ENCODE measurements at regions not wholly inside any gene's neighbourhood (a gene's known extent, or its start where the extent isn't known, plus 50 kb on each side); places are given as distances from the start of the nearest gene placed in this dataset.

GRCh38 chr1:234542211-234542850 is 63.4 kb upstream of the TARBP1 start:
- Histone ChIP-seq H3K4me2 (replicated peaks; ENCODE audit: extremely low read depth, low read length, poor library complexity, severe bottlenecking) (no peak overlapping the region), H3K4me1 (ENCODE audit: control insufficient read depth in 1 of 2, insufficient read depth in 2 of 2, low read length in 2 of 2) (peaks cover 6% of the 10 kb centered on the region in 2 donors), H3K27me3 (ENCODE audit: control insufficient read depth in 2 of 2, insufficient read depth in 2 of 2, low read length in 2 of 2) (no peaks in the 10 kb centered on the region), H3K79me2 (ENCODE audit: insufficient read depth, low read length) (no peaks in the 10 kb centered on the region), H2AFZ (ENCODE audit: insufficient read depth, low read depth, low read length, poor library complexity, severe bottlenecking) (no peak overlapping the region), H3K27ac (ENCODE audit: low read depth in 1 of 2, low read length in 2 of 2) (no peak overlapping the region), H3K36me3 (replicated peaks in 1 of 2; ENCODE audit: control insufficient read depth in 1 of 2, insufficient read depth in 2 of 2, low read length in 2 of 2) (no peaks in the 10 kb centered on the region), H3K9me3 (replicated peaks in 1 of 2; ENCODE audit: control insufficient read depth in 1 of 2, insufficient read depth in 1 of 2, low read length in 2 of 2) (no peaks in the 10 kb centered on the region), H4K20me1 (ENCODE audit: insufficient read depth, low read length) (no peaks in the 10 kb centered on the region), H3K4me3 (replicated peaks in 1 of 3; ENCODE audit: low read depth in 2 of 3, low read length in 3 of 3) (no peak overlapping the region), H3K9ac (ENCODE audit: insufficient read depth, low read length, poor library complexity, severe bottlenecking) (no peak overlapping the region)
- Mint-ChIP-seq H3K4me3 (no peak overlapping the region), H3K9me3 (no peaks in the 10 kb centered on the region), H3K27ac (no peak overlapping the region), H3K36me3 (no peaks in the 10 kb centered on the region), H3K27me3 (ENCODE audit: low read depth in 3 of 3) (peaks cover 5 to 11% (median 6%) of the 10 kb centered on the region in 3 donors), H3K4me1 (peaks cover 19% of the 10 kb centered on the region)
- TF ChIP-seq CTCF (IDR thresholded peaks at IDR 0.05): no peak
- intact Hi-C loops (cut with micrococcal nuclease): loop anchor here (5.0 to 10.0 kb wide), 2 partner anchors 40 to 52 kb away; no protein-coding TSS in a partner anchor
- no peak for DNase-seq
- WGBS (ENCODE audit: insufficient coverage): 100% methylated on average over 8 of the region's 13 CpGs

GRCh38 chr1:234541286-234541975 is 62.5 kb upstream of the TARBP1 start:
- no peak overlapping the region for H3K4me3 Mint-ChIP-seq
- H3K9me3 Mint-ChIP-seq: no peaks in the 10 kb centered on the region
- no peaks in the 10 kb centered on the region for H3K9me3 ChIP-seq (replicated peaks in 1 of 2; ENCODE audit: control insufficient read depth in 1 of 2, insufficient read depth in 1 of 2, low read length in 2 of 2)
- peaks cover 14% of the 10 kb centered on the region for H3K4me1 Mint-ChIP-seq
- H3K4me3 ChIP-seq (replicated peaks in 1 of 3; ENCODE audit: low read depth in 2 of 3, low read length in 3 of 3): no peak overlapping the region
- H4K20me1 ChIP-seq (ENCODE audit: insufficient read depth, low read length): no peaks in the 10 kb centered on the region
- no peaks in the 10 kb centered on the region for H3K36me3 ChIP-seq (replicated peaks in 1 of 2; ENCODE audit: control insufficient read depth in 1 of 2, insufficient read depth in 2 of 2, low read length in 2 of 2)
- no peak overlapping the region for H3K9ac ChIP-seq (ENCODE audit: insufficient read depth, low read length, poor library complexity, severe bottlenecking)
- no peak overlapping the region for H3K27ac Mint-ChIP-seq
- DNase-seq: no peak
- H2AFZ ChIP-seq (ENCODE audit: insufficient read depth, low read depth, low read length, poor library complexity, severe bottlenecking): no peak overlapping the region
- no peak for TF ChIP-seq CTCF (IDR thresholded peaks at IDR 0.05)
- no peaks in the 10 kb centered on the region for H3K27me3 ChIP-seq (ENCODE audit: control insufficient read depth in 2 of 2, insufficient read depth in 2 of 2, low read length in 2 of 2)
- peaks cover 6% of the 10 kb centered on the region in 2 donors for H3K4me1 ChIP-seq (ENCODE audit: control insufficient read depth in 1 of 2, insufficient read depth in 2 of 2, low read length in 2 of 2)
- no peaks in the 10 kb centered on the region for H3K79me2 ChIP-seq (ENCODE audit: insufficient read depth, low read length)
- intact Hi-C loops (cut with micrococcal nuclease): loop anchor here (5.0 to 10.0 kb wide), 2 partner anchors 39 to 53 kb away; no protein-coding TSS in a partner anchor
- H3K36me3 Mint-ChIP-seq: no peaks in the 10 kb centered on the region
- H3K27me3 Mint-ChIP-seq (ENCODE audit: low read depth in 3 of 3): peaks cover 5 to 11% (median 6%) of the 10 kb centered on the region in 3 donors
- no peak overlapping the region for H3K4me2 ChIP-seq (replicated peaks; ENCODE audit: extremely low read depth, low read length, poor library complexity, severe bottlenecking)
- H3K27ac ChIP-seq (ENCODE audit: low read depth in 1 of 2, low read length in 2 of 2): no peak overlapping the region
- WGBS (ENCODE audit: insufficient coverage): 100% methylated on average over 2 of the region's 5 CpGs
